GM06990 (cell line): ENCODE measurements at regions not wholly inside any gene's neighbourhood (a gene's known extent, or its start where the extent isn't known, plus 50 kb on each side); places are given as distances from the start of the nearest gene placed in this dataset.

ENCODE experiments used
- DNase-seq: peaks from one replicate; pipeline ENCODE4 v3.0.0-alpha.2; 2011; ENCODE audit not compliant: insufficient read length; ENCODE audit errors: extremely low read depth
- H3K27me3 ChIP-seq: replicated peaks from 2 replicates; pipeline ENCODE4 v1.6.0; 2011; ENCODE audit warnings: low read length; ENCODE audit not compliant: control insufficient read depth, insufficient read depth
- H3K36me3 ChIP-seq: 2 replicates; pipeline ENCODE4 v1.5.1; 2011; ENCODE audit warnings: low read length; ENCODE audit not compliant: control insufficient read depth, insufficient read depth
- H3K4me3 ChIP-seq: replicated peaks from 2 replicates; pipeline ENCODE4 v1.5.1; 2011; ENCODE audit warnings: low read depth, mild to moderate bottlenecking, control low read depth, low read length
- CTCF ChIP-seq: IDR thresholded peaks from 2 replicates; pipeline ENCODE4 v1.5.1; 2011; ENCODE audit warnings: low read length, control low read depth, mild to moderate bottlenecking, inconsistent platforms; ENCODE audit not compliant: insufficient read depth, poor library complexity, severe bottlenecking

GRCh38 chr1:29767769-29768425 lies 531.6 kb downstream of the PTPRU start:
- no peak for TF ChIP-seq CTCF
- peaks cover 2% of the 10 kb centered on the region for H3K27me3 ChIP-seq
- no peak for DNase-seq

GRCh38 chr1:29767088-29767685 lies 530.9 kb downstream of the PTPRU start:
- no peak for TF ChIP-seq CTCF
- H3K27me3 ChIP-seq, result peaks cover 2% of the 10 kb centered on the region
- DNase-seq, result no peak
- no peak overlapping the region for H3K4me3 ChIP-seq
- no peaks in the 10 kb centered on the region for H3K36me3 ChIP-seq

More at GRCh38 chr1:29767769-29768425, 531.6 kb downstream of the PTPRU start:
- H3K4me3 ChIP-seq, result no peak overlapping the region
- no peaks in the 10 kb centered on the region for H3K36me3 ChIP-seq

GRCh38 chr1:29762635-29763034 lies 526.3 kb downstream of the PTPRU start:
- no peak overlapping the region for H3K4me3 ChIP-seq
- DNase-seq, result no peak
- no peak for TF ChIP-seq CTCF
- H3K27me3 ChIP-seq, result peaks cover under 1% of the 10 kb centered on the region; the same call in 1 of the 2 replicates
- no peaks in the 10 kb centered on the region for H3K36me3 ChIP-seq

DNA sequence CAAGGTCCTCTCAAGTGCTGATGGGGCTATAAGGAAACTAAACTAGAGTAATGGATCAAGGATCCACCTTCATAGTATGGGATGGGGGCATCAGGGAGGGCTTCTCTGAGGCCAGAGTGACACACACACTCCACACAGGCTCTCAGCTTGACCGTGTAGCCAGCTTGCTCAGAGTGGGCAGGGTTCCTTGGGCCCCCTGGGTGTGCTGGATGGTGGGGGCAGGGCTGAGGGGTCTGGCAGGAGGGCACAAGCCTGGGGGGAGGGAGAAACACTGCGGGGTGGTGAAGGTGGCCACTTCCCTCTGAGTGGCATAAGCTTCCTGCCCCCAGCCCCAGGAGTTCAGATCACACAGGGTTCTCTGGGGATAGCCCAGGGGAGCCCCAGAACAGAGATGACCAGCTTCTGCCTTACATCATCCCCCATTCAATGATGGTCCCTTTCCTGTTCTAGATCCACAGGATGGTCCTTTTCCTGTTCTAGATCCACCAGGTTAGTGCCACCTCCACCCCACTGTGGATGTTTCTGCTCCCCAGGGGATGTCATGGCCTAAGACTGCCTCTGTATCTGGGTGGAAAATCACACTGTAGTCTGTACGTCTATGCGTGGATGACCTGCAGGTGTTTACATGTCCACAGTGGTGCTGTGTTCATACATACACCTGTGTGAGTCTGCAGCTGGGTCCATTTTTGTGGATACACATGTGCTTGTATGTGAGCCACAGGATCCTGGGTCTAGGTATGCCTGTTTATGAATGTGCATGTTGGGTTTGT lies 525.0 kb downstream of the PTPRU start:
- Histone ChIP-seq H3K27me3 (no peaks in the 10 kb centered on the region), H3K4me3 (no peak overlapping the region), H3K36me3 (no peaks in the 10 kb centered on the region)
- DNase-seq, result no peak
- TF ChIP-seq CTCF, result no peak

DNA sequence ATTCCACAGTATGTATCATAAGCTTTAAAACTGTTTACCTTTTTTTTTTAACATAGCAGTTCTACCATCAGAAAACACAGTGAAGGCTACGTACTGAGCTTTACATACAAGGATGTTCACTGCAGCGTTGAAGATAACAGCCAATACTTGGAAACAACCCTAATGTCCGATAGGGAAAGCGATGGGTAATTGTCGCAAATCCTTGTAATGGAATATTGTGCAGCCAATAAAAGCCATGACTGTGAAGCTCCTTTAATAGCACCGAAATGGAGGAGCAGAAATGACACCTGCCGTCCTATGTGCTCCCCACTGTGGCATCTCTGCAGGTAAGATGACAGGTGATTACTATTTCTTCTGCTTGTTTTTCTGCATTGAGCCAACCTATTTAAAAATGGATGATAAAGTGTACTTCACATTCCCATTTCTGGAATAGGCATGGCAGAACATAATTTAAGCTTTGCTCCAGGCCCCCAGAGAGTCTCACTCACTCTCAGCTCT lies 523.8 kb downstream of the PTPRU start:
- TF ChIP-seq CTCF, result no peak
- no peak for DNase-seq
- no peak overlapping the region for H3K4me3 ChIP-seq
- H3K27me3 ChIP-seq, result no peaks in the 10 kb centered on the region
- H3K36me3 ChIP-seq, result no peaks in the 10 kb centered on the region
